GM21526 (cell line): ENCODE measurements at regions not wholly inside any gene's neighbourhood (a gene's known extent, or its start where the extent isn't known, plus 50 kb on each side); places are given as distances from the start of the nearest gene placed in this dataset.

Experiments used
- ATAC-seq: cut with Tn5 transposase; IDR thresholded peaks from one replicate; pipeline ENCODE4 v1.9.1; 2021; ENCODE audit warnings: moderate library complexity; ENCODE audit not compliant: unreplicated experiment, low FRiP score

DNA sequence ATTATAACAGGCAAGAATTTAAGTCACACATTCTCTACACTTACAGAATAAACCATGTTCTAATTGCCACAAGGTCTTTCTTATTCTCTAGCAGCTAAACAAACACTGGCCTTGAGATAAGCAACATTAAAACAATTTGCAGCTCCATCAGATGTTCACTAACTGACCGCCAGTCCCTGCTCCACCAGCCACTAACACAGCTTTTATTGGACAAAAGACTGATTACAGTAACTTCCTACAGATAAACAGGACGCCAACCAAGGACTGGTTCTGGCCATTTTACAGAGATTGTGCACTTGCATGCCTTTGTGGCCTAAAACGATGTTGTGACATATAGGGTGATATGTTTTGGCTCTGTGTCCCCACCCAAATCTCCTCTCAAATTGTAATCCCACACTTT, 388.9 kb upstream of the LRRC4C start:
- no peak for ATAC-seq

DNA sequence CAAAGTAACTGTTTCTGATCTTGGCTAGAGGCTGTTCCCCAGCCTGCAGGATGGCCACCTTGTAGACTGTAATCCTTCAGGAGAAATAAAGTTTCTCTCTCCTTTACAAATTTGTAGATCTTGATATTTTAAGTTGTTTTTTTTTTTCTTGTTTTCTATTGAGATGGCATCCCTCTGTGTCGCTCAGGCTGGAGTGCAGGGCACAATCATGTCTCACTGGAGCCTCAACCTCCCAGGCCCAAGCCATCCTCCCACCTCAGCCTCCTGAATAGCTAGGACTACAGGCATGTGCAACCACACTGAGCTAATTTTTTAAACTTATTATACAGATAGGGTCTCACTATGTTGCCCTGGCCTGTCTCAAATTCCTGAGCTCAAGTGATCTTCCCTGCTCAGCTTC, 389.8 kb upstream of the LRRC4C start:
- no peak for ATAC-seq

DNA sequence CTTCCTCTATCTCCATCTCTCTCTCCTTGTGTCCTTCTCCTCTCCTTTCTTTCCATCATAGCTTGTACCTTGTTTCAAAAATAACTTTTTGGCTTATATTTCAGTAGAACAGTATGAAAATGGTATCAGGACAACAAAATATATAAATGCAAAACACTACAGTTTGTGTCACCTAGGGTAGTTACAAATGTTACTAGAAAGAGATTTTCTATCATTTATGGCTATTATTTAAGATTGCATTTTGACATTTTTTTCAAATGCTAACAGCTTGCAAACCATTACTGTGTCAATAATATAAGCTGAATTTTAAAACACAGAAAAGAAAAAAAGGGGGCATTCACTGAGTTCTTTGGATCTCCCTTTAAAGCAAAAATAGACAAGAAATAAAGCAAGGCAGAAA, 392.3 kb upstream of the LRRC4C start:
- no peak for ATAC-seq

DNA sequence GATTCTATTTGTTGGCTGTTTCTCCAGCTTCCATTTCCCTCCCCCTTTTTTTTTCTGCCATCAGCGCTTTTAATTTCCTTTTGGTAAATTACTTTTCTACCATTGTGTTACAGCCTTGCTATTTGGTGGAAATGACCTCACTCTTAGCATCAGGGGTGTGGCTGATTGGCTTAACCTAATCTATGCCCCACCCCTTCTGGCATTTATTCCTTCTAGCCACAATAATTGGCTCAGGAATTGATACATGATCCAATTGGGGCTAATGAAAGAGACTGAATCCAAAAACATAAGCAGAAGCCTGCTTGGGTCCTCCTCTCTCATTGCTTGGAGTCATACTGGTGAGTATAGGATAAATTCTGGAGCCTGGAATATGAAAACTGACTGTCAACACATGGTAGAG, 402.4 kb upstream of the LRRC4C start:
- no peak for ATAC-seq

DNA sequence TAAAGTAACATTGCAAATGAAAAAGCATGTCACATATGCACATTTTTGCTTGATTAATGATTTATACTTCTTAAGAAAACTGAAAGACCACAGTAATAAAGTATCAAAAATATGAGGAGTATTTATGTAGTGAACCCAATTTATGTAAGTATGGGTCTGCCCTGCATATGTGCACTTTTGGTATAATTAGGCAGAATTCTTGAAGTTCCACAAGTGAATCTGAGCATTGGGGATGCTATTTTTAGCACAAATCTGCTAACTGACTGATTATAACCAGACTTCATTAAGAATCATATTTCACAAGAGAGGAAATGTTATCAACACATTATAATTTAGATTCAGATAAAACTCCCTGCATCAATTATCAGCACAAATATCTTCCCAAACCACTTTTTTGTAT, 407.1 kb upstream of the LRRC4C start:
- ATAC-seq: no peak

DNA sequence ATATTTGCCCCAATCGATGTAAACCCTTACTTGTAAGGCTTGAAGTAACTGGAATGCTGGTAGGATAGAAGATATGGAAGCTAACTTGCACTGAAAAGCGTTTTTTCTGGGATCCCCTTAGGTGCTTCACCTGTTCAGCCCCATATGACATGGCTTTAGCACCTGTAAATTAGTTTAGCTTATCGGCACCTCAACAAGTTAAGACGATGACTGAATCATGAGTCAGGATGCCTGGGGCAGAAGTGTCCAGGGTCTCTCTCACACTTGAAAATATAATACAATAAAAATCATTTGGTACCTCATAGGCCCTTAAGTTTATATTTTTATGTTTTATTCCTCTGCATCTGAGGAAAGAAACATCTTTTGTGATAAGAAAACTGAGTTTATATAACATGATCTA, 409.2 kb upstream of the LRRC4C start:
- ATAC-seq: no peak

DNA sequence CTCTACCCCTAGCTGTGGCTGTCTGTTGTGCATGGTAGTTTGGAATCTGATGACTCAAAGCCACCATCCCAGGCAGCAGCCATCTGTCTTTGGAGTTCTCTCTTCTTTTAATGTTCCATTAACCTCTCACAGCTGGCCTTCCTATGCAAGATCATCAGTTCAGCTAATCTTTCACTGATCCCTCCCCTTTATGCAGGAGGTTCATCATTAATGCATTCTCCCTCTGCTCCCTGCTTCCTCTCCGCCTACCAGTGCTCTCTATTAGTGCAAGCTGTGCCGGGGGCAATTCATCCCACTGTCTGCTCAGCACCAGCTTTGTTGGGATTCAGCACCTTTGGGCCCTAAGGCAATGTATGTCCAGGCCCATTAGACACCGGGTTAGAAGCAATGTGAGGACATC, 413.0 kb upstream of the LRRC4C start:
- ATAC-seq: no peak

DNA sequence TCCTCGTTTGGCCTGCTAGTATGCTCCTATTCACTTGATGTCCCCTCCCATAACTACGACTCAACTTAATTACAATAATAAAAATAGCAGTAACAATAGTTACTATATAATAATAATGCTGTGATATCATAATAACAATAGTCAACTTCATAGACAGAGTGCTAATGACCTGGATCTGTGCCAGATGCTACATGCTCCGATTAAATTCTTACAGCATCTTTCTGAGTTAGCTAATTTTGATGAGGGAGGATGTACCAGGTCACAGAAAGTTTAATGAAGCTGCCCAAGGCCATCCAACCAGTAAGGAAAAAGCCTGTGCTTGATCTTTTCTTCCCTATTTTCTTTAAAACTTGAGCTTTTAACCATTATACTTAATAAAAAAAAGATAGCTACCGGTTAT, 413.4 kb upstream of the LRRC4C start:
- no peak for ATAC-seq

DNA sequence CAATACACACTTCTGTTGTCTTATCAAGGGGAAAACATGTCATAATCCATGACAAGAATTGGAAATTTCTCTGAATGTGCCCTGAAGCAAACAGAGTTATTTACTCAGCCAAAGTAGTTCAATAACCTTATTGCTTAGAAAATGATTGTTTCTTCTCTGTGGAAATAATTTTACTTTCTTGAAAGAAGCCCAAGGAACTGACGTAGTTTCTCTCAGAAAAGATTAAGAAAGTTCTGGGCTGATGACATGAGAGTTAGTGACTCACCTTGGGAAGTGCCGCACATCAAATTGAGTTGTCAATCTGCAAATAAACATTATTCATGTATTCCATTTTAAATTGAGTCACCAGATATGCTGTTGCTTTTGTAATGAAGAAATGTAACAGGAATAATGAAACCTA, 418.6 kb upstream of the LRRC4C start:
- no peak for ATAC-seq

DNA sequence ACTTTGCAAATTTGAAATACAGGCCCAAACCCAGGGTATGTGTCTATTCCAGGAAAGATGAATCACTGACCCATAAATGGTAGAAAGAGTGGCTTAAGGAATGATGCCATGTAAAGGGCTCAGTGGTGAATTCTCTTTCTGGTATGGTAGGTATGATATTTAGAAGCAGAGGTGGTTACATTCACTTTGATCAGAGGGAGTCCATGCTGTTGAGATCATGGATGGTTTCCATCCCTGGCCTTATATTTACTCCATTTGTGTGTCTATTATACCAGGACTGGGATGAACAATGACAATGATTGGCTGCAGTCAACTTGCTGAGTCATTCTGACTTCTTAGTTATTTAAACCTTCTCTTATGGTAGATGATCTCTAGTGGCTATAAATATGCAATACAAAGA, 419.8 kb upstream of the LRRC4C start:
- no peak for ATAC-seq

DNA sequence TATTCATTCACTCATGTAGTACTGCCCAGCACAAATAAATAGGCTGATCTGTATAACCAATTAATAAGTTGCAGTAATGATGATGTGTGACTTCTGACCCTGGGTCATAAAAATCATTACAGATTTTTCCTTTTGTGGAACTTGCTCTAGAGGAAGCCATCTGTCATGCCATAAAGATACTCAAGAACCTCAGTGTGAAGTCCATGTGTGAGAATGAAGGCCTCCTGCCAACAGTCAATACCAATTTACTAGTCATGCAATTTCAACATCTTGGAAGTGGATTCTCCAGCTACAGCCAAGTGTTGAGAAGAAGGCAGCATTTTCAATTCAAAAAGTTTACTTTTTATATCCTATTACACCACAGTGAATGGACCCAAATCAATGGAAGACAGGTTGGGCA, 435.6 kb upstream of the LRRC4C start:
- ATAC-seq: no peak

DNA sequence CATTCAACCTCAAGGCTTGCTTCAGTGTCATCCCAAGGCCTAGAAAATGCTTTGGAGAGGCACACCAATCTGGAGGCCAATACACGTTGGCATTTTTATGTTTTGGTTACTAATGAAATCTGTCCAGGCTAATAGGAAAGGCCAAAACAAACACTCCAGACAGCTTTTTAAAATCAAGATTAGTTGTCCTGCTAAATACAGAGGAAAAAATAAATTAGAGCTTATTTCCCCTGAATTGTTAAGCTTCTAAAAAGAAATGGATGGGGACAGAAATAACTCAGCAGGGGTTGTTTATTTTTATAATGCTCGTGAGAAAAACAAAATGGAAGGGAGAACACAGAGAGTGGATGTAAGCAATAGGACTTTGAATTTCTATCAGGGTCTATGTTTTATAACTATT, 438.5 kb upstream of the LRRC4C start:
- ATAC-seq: no peak

DNA sequence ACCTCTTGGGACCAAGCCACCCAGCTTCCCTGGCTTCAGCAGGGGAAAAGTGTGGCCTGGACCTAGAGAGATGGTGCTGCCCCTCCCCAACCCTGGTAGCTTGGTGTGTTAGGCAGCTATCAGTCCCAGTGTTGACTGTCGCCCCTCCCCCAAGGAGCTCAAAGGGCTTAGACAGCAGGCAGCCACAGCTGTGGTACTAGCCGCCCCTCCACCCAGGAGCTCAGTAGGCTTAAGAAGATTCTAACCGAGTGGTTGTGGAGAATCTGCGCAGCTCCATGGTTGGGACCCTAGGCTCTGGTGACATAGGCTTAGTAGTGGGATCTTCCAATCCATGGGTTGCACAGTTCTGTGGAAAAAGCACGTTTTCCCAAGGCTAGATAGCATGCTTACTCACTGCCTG, 458.4 kb upstream of the LRRC4C start:
- ATAC-seq: no peak

DNA sequence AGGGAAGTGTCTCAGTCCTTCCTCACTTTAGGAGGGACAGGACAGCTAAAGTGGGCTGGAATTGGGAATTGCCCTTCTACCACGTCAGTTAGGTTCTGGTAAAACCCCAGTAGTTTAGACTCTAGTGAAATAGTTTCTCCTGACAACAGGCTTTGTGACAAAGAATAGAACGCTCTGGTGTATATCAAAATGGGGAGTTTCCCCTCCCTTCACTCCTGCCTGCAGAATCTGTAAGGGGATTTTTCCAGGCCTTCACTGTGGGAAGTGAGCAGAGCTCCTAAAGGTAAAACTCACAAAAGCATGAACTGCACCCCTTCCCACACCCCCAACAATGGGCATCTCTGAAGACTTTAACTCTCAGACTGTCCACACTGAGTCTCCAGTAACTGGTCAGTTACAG, 460.9 kb upstream of the LRRC4C start:
- ATAC-seq: no peak

DNA sequence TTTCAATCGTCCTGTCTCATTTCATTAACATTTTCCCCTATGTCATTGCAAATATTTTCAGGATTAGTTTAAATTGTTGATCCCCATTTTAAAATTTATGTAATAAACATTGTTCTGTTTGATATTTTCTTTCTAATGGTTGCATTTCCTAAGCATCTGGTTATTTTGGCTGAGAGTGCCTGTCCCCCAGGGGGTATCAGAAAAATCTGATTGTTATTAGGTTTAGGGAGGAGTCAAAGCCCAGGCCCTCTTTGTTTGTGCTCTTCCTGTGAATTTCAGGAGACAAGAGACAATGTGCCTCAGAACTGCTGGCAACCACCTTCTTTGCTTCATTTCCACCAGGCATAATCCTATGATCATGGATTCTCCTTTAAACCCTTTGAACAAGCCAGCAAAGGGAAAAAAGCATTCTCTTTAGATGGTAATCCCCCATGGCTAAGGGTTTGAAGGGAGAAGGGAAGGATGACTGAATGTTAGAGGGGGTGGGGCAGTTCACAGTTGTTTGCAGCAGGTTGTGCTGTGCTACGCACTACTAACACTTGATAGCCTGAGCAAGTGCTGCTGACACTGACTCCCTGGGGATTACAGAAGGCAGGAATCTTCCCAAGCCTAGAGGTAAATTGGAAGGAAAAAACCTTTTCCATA, 462.4 kb upstream of the LRRC4C start:
- no peak for ATAC-seq

DNA sequence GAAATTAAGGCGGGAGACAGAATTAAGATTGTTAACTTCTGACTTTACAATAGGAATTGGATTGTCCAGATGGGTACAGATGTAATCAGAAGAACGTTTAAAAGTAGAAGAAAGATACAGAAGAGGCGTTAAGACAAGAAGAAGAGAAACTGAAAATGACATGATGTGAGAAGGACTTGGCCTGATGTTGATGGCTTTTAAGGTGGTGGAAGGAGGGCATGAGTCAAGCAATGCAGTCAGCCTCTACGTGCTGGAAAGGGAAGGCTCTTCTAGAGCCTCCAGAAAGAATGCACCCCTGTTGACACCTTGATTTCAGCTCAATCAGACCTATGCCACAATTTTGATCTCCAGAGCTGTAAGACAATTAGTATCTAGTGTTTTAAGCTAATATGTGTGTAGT, 466.9 kb upstream of the LRRC4C start:
- ATAC-seq: no peak

DNA sequence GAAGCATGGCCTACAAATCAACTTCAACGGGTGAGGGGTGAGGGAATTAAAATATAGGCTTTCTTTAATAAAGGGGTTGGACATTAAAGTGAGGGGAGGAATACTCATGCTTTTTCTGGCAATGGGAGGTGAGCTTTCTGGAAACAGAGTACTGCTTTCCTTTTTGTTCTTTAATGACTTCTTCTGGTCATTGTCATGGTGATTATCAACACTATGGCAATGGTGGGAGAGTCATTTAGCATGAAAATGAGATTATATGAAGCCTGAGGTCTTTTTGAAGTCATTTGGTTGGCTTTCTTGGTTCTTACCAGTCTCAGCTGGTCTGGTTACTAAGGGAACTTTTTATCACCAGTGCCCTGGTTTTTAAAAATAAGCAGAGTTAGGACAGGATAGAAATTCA, 475.8 kb upstream of the LRRC4C start:
- no peak for ATAC-seq

DNA sequence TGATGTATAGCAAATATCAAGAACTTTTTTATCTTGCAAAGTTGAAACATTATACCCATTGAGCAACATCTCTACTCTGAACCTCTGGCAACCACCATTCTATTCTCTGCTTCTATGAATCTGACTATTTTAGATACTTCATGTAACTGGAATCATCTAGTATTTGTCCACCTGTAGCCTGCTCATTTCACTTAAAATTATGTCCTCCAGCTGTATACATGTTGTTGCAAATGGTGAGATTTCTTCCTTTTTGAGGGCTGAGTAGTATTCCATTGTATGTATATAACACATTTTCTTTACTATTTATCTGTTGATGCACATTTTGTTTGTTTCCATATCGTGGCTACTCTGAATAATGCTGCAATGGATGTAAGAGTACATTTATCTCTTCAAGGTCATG, 476.3 kb upstream of the LRRC4C start:
- ATAC-seq: no peak

DNA sequence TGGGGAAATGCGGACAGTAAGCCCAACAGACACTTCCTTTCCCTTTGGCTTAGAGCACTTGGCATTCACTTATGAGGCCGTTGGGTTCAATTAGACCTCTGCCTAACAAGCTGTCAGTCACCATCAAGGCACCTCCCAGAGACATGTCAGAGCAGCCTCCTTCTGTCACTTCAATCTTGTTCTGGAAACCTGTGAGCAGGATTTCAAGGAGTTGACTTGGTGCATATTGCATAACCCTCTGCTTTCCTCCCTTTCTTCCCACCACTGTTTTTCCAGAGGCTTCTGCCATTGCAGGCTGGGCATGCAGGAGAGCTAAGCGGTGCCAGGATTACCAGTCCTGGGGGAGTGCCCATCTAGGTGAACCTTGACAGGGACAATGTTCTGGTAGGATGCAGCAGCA, 484.2 kb upstream of the LRRC4C start:
- no peak for ATAC-seq

DNA sequence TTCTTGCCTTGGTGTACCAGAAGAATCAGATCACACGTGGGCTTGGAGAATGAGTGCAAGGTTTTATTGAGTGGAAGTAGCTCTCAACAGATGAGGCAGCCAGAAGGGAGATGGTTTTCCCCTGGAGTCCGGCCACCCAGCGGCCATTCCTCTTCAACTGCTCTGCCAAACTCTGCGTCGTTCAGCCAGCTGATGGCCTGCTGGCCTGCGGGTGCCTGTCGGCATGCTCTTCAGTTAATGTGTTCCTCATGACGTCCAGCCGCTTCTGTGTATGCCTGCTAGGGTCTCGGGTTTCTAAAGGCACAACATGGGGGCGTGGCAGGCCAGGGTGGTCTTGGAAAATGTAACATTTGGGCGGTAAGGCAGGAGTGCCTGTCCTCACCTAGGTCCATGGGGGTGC, 487.9 kb upstream of the LRRC4C start:
- no peak for ATAC-seq

DNA sequence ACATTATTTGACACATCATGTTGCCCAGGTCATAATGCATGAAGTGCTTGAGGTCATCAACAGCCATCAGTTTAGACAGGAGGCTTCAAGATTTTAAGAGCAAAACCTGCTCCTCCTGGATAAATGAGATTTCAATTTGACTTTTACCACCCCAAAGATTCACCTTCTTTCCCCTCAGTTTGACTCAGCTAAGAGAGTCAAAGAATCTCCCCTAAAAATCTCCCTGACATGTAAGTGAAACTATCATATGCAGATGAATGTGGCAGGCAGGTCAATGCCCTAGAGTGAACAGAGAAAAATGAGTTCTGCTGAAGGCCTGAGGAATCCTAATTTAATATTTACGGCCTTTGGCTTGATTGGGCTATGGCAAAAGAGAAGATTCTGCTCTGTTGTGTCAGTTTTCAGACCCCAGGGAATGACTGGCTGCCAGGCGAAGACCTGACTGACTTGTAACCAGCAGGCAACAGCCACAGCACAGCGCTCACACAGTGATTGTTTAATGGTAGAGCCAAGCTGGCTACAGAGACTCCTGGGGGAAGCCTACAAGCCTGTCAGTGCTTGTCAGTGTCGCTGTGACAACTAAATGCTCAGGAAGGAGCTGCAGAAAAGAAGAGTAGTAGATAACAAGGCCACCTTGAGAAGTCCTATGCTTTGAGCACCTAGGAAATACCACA, 491.2 kb upstream of the LRRC4C start:
- no peak for ATAC-seq

DNA sequence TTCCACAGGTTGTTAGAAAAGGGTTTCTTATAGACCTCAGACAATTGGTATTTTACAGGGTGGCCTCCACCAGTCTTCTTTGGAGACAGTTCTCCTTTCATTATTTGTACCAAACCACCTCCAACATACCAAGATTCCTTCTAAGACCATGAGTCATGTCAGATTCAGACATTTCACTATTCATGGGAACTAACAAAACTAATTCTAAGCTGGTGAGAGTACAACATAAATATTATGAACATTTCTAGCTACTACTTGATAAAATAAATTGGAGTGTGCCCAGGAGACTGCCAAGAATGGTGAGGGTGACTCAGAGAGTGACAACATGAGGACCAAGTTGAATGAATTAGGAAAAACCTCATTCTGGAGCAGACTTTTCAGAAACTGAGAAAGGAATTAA, 494.6 kb upstream of the LRRC4C start:
- ATAC-seq: no peak

DNA sequence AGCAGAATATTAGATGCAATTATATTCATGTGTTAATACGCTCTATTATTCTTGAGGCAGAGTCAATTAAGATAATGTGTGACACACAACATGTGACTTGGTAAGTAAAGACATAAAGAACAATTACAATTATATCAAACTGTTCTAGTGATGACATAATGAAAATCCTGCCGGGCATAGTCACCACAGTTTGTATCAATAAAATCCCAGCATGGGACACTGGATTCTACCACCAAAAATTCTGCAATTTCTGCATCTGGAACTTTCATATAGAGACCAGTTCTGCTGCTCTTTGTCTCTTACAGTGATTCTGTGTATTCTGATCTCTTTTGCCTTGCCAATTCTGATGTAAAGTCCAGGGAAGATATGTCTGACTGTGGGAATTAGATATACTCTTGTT, 495.6 kb upstream of the LRRC4C start:
- no peak for ATAC-seq
